ENCODE measurements at regions not wholly inside any gene's neighbourhood (a gene's known extent, or its start where the extent isn't known, plus 50 kb on each side); places are given as distances from the start of the nearest gene placed in this dataset.
"Not testable (repeated sequence)": the region's sequence is repeated elsewhere in the genome, so short reads cannot be mapped to it uniquely, and the experiment has no call there.

GRCh38 chr12:74144396-74144795 is 393.2 kb upstream of the ATXN7L3B start:
- no peak for DNase-seq (ENCODE audit: low spot score)

- no peak for DNase-seq (ENCODE audit: low spot score)
Measured at GRCh38 chr12:74145328-74145727, 392.3 kb upstream of the ATXN7L3B start.

GRCh38 chr12:74148849-74149248 is 388.8 kb upstream of the ATXN7L3B start:
- DNase-seq (ENCODE audit: low spot score): no peak

- DNase-seq (ENCODE audit: low spot score): no peak
Measured at GRCh38 chr12:74152370-74152769, 385.3 kb upstream of the ATXN7L3B start.

DNA sequence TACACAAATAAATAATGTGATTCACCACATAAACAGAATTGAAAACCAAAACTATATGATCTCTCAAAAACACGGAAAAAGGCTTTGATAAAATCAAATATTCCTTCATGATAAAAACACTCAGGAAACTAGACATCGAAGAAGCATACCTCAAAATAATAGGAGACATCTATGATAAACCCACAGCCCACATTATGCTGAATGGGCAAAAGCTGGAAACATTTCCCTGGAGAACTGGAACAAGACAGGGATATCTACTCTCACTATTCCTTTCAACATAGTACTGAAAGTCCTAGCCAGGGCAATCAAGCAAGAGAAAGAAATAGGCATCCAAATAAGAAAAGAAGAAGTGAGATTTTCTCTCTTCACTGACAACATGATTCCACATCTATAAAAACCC is 371.5 kb upstream of the ATXN7L3B start:
- no peak for DNase-seq (ENCODE audit: low spot score)

GRCh38 chr12:74169607-74170006 is 368.0 kb upstream of the ATXN7L3B start:
- DNase-seq (ENCODE audit: low spot score): no peak

DNA sequence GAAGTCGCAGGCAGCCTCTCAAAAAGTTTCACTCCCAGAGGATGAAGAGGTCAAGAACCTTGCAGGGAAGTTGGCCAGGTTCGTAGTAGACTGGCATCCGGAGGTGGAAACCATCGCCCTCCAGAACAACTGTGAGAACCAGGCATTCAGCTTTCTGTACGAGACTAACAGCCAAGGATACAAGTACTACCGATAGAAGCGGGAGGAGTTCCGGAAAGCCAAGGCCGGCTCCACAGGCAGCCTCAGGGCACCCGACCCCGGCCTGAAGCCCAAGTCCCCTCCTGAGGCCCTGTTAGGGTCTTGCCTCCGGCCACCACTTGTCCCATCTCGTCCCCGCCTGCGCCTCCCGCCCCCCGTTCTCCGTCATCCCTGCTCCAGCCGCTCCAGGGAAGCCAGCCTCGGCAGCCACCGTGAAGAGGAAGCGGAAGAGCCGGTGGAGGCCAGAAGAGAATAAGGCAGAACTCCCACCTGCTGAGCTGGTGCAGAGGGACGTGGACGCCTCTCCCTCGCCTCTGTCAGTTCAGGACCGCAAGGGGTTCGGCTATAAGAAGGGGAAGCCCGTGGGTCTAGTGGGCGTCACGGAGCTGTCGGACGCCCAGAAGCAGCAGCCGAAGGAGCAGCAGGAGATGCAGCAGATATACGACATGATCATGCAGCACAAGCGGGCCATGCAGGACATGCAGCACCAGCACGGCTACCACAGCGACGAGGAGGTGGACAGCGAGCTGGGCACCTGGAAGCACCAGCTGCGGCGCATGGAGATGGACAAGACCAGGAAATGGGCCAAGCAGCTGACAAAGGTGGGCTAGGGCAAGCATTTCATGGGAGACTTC is 366.8 kb upstream of the ATXN7L3B start:
- no peak for DNase-seq (ENCODE audit: low spot score)

DNA sequence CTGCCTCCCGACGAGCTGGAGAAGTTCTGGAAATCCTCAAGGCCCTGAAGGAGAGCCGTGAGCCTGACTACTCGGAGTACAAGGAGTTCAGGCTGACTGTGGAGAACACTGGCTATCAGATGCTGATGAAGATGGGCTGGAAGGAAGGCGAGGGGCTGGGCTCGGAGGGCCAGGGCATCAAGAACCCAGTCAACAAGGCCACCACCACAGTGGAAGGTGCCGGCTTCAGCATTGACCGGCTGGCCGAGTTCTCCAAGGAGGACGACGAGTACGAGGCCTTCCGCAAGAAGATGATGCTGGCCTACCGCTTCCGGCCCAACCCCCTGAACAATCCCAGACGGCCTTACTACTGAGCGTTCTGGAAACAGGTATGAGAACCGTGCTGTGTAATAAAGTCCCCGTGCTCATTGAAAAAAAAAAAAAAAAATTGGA is 366.1 kb upstream of the ATXN7L3B start:
- DNase-seq (ENCODE audit: low spot score): no peak

DNA sequence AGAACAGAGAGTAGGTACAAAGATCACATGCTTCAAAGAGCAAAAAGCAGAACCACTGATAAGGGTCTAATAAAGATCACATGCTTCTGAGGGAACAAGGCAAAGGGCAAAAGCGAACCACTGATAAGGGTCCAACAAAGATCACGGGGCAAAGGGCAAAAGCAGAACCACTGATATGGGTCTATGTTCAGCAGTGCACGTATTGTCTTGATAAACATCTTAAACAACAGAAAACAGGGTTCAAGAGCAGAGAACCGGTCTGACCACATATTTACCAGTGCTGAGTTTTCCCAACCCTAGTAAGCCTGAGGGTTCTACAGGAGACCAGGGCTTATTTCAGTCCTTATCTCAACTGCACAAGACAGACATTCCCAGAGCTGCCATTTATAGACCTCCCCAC is 362.7 kb upstream of the ATXN7L3B start:
- not testable (repeated sequence) for DNase-seq (ENCODE audit: low spot score)

DNA sequence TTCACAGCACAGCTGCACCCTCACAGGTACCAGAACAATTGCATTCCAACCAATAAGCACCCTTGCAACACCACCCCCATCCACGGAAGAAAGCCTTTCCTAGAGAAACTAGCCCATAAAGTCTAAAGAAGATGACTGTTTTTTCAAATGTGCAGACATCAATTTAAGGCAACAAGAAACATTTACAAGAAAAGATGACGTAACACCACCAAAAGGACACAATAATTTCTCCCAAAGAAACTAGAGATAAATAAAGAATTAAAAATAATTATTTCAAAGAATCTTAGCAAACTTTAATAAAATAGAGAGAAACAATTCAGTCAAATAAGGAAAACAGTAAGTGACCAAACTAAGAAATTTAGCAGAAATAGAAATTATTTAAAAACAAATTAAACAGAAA is 352.3 kb upstream of the ATXN7L3B start:
- DNase-seq (ENCODE audit: low spot score): no peak

DNA sequence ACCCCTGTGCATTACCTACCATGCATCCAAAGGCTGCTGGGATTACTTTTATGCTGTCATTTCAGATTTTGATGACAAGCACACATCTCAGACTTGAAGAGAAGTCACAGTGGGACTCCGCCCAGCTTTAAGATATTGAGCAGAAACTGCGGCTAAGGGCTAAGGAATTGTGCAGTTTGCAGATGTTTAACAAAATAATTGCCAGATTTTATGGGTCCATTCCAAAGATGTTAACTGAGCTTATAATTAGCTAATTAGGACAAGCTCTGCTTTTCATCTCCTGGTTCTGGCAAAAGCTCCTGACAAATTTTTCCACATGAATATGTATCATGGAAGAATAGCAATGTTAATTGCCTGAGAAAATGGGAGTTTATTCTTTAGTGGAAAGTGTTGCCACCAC is 344.4 kb upstream of the ATXN7L3B start:
- DNase-seq (ENCODE audit: low spot score): no peak

- DNase-seq (ENCODE audit: low spot score): no peak
Measured at GRCh38 chr12:74204236-74204635, 333.4 kb upstream of the ATXN7L3B start.

GRCh38 chr12:74227846-74228545 is 309.6 kb upstream of the ATXN7L3B start:
- DNase-seq (ENCODE audit: low spot score): no peak

GRCh38 chr12:74229671-74230070 is 308.0 kb upstream of the ATXN7L3B start:
- no peak for DNase-seq (ENCODE audit: low spot score)

DNA sequence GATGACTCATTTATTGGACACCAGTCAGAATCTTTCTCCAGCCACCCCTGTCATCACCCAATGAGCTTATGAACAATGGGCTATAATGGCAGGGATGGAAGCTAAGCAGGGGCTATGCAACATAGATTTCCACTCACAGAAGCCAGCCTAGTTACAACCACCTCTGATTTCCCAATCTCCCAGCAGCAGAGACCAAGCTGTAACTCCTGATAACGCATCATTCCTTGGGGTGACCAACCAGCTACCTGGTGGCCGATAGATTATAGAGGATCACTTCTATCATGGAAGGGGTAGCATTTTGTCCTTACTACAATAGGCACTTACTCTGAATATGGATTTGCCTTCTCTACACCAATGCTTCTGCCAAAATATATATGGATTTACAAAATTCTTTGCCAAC is 302.3 kb upstream of the ATXN7L3B start:
- no peak for DNase-seq (ENCODE audit: low spot score)

DNA sequence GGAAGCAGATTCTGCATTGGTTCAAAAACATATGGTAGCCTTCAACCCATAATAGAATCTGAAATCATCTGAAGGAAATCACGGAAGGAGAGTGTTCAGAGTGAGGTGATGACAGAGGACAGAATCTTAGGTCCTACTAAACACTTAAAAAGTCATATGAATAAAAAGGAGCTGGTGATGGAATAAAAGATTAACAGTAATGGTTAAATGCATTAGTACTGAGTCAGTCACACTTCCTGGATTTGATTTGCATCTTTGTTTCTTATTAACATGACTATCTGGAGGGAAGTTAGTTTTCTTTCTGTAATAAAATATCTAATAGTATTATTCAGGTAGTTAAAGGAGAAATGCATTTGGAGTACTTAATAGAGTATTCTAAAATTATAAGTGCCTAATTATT is 296.3 kb upstream of the ATXN7L3B start:
- no peak for DNase-seq (ENCODE audit: low spot score)

GRCh38 chr12:74242088-74242487 is 295.5 kb upstream of the ATXN7L3B start:
- no peak for DNase-seq (ENCODE audit: low spot score)

- DNase-seq (ENCODE audit: low spot score): no peak
Measured at GRCh38 chr12:74245458-74245857, 292.2 kb upstream of the ATXN7L3B start.

DNA sequence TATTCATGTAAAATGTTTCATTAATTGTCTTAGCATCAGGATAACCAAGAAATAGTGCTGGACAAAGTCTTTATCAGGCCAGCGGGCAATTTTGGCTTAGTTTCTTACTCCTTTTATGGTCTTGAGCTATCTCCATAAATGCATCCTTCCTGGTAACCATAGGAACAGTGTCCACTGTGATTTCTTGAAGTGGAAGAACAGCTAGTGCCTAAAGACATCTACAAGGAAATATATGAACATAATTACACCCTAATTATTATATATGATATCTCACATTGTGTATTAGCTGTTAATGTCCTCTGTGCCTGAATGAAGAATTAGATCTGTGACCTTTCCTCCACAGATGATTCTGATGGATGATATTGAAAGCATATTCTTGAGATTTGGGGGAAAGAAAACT is 286.7 kb upstream of the ATXN7L3B start:
- DNase-seq (ENCODE audit: low spot score): no peak

DNA sequence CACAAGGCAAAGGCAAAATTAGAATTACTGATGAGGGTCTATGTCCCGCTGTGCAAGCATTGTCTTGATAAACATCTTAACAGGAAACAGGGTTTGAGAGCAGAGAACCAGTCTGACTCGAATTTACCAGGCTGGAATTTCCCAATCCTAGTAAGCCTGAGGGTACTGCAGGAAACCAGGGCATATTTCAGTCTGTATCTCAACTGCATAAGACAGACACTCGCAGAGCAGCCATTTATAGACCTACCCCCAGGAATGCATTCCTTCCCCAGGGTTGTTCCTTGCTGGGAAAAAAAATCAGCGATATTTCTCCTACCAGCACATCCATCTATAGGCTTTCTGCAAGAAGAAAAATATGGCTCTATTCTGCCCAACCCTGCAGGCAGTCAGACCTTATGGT is 283.8 kb upstream of the ATXN7L3B start:
- not testable (repeated sequence) for DNase-seq (ENCODE audit: low spot score)

DNA sequence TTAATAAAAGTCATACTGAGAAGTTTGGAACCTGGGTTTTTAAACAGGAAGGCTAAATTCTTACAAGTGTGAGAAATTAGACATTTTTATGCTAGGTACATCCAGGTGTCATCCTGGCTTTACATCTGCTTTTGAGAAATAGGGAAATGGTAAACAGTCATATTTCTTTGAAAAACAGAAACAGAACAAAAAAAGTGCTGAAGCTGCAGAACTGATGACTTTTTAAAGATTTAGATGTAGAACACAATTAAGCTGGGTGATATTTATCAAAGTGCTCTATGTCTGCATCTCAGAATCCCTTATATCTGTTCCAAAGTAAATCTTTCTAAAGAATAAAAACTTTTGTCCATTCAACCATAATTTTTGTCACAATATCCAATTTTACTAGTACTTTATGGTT is 282.9 kb upstream of the ATXN7L3B start:
- no peak for DNase-seq (ENCODE audit: low spot score)

DNA sequence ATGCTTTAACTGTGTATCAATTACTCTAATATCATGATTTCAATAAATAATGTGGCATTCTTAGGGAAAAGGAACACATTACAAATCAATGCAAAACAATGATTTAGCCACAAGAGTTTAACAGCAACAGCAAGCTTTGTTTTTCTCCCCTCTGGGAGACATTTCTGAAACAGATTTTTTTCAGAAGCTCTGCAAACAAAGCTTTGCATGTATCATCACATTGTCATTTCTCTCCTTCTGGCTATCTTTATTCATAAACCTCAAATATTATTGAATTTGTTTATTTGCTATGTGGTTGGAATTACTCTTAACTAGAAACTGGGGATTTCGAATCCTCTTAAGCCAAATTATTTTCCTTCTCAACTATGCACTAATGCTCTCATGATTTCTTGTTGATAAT is 278.4 kb upstream of the ATXN7L3B start:
- no peak for DNase-seq (ENCODE audit: low spot score)

GRCh38 chr12:74264692-74265091 is 272.9 kb upstream of the ATXN7L3B start:
- no peak for DNase-seq (ENCODE audit: low spot score)

DNA sequence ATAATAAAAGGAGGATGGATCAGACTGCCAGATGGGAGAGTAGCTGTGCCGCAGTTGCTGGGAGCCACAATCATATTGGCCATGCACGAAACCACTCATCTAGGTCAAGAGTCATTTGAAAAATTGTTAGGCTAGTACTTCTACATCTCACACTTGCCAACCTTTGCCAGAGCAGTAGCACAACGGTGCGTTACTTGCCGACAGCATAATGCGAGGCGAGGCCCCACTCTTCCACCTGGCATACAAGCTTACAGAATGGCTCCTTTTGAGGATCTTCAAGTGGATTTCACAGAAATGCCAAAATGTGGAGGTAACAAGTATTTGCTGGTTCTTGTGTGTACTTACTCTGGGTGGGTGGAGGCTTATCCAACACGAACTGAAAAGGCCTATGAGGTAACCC is 268.3 kb upstream of the ATXN7L3B start:
- not testable (repeated sequence) for DNase-seq (ENCODE audit: low spot score)

Data from HuH-7.5 (cell line).